ENCODE measurements at regions not wholly inside any gene's neighbourhood (a gene's known extent, or its start where the extent isn't known, plus 50 kb on each side); places are given as distances from the start of the nearest gene placed in this dataset.

DNA sequence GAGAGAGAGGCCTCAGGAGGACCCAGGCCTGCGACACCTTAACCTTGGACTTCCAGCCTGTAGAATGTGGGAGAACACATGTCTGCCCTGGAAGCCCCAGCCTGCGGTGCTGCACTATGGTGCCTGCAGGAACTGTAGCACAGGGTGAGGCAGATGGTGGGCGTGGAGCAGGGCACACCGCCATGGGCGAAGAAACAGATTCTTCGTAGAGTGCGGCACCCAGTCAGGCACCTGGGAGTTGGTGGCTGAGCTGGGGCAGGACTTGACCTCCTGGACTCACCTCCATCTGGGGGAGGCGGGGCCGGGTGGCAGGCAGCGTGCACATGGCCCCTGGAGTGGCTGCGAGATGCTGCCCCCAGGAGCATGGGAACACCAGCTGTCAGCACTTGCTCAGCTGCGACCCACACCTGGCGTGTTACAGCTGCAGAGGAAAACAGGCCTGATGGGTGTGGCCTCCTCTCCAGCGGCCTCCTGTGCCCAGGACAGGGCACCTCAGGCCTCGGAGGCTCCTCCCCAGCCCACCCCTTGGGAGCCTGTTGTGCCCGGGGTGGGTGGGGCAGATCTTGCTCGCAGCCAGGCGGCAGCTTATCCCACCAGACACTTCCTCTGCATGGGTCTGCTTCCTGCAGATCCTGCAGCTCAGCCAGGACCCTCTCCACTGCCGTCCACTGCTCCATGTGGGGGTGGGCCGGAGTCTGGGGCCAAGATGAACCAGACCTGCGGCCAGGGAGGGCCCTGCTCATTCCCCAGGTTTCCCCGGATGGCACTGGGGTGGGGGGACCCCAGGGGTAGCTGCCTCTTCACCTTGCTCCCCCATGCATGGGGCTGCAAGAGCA is 80.4 kb downstream of the MYEOV start:
- Histone ChIP-seq H3K9me3 (ENCODE audit: control insufficient read depth in 2 of 2, low read length in 2 of 2) (no peaks in the 10 kb centered on the region), H3K27ac (ENCODE audit: low read length) (no peak overlapping the region), H3K4me3 (ENCODE audit: low read length in 2 of 2) (no peak overlapping the region), H3K9ac (ENCODE audit: low read length in 2 of 2) (no peak overlapping the region), H3K27me3 (ENCODE audit: control insufficient read depth in 1 of 2, insufficient read depth in 2 of 2, low read length in 2 of 2) (peaks cover 0 to 2% of the 10 kb centered on the region in 2 donors), H3K36me3 (ENCODE audit: control insufficient read depth in 2 of 2, insufficient read depth in 2 of 2, low read length in 2 of 2) (no peaks in the 10 kb centered on the region), H3K4me1 (ENCODE audit: control insufficient read depth, insufficient read depth, low read length) (no peaks in the 10 kb centered on the region)

DNA sequence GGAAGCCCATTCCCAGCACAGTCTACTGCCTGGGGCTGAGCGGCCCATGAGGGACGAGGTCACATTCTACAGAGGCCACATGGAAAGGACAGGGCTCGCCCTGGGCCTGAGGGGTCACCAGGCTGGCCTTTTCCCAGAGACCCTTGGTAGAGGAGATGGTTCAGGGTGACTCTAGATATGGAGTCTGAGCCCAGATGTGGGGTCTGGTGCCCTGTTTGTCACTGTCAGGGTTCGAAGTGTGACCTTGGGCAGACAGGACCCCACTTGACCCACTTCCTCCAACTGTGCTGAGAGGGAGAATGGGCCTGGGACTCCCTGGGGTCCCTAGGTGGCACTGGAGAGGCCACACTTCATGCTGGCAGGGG is 81.0 kb downstream of the MYEOV start:
- no peaks in the 10 kb centered on the region for H3K4me1 ChIP-seq (ENCODE audit: control insufficient read depth, insufficient read depth, low read length)
- no peaks in the 10 kb centered on the region for H3K9me3 ChIP-seq (ENCODE audit: control insufficient read depth in 2 of 2, low read length in 2 of 2)
- no peaks in the 10 kb centered on the region for H3K36me3 ChIP-seq (ENCODE audit: control insufficient read depth in 2 of 2, insufficient read depth in 2 of 2, low read length in 2 of 2)
- no peak overlapping the region for H3K9ac ChIP-seq (ENCODE audit: low read length in 2 of 2)
- H3K27me3 ChIP-seq (ENCODE audit: control insufficient read depth in 1 of 2, insufficient read depth in 2 of 2, low read length in 2 of 2): peaks cover 0 to 2% of the 10 kb centered on the region in 2 donors
- H3K4me3 ChIP-seq (ENCODE audit: low read length in 2 of 2): no peak overlapping the region
- H3K27ac ChIP-seq (ENCODE audit: low read length): no peak overlapping the region

GRCh38 chr11:69375316-69376154 is 81.6 kb downstream of the MYEOV start:
- H3K4me1 ChIP-seq (ENCODE audit: control insufficient read depth, insufficient read depth, low read length): no peaks in the 10 kb centered on the region
- H3K27ac ChIP-seq (ENCODE audit: low read length): no peak overlapping the region
- H3K9ac ChIP-seq (ENCODE audit: low read length in 2 of 2): no peak overlapping the region
- H3K9me3 ChIP-seq (ENCODE audit: control insufficient read depth in 2 of 2, low read length in 2 of 2): no peaks in the 10 kb centered on the region
- peaks cover 0 to 2% of the 10 kb centered on the region in 2 donors for H3K27me3 ChIP-seq (ENCODE audit: control insufficient read depth in 1 of 2, insufficient read depth in 2 of 2, low read length in 2 of 2)
- no peak overlapping the region for H3K4me3 ChIP-seq (ENCODE audit: low read length in 2 of 2)
- H3K36me3 ChIP-seq (ENCODE audit: control insufficient read depth in 2 of 2, insufficient read depth in 2 of 2, low read length in 2 of 2): no peaks in the 10 kb centered on the region

DNA sequence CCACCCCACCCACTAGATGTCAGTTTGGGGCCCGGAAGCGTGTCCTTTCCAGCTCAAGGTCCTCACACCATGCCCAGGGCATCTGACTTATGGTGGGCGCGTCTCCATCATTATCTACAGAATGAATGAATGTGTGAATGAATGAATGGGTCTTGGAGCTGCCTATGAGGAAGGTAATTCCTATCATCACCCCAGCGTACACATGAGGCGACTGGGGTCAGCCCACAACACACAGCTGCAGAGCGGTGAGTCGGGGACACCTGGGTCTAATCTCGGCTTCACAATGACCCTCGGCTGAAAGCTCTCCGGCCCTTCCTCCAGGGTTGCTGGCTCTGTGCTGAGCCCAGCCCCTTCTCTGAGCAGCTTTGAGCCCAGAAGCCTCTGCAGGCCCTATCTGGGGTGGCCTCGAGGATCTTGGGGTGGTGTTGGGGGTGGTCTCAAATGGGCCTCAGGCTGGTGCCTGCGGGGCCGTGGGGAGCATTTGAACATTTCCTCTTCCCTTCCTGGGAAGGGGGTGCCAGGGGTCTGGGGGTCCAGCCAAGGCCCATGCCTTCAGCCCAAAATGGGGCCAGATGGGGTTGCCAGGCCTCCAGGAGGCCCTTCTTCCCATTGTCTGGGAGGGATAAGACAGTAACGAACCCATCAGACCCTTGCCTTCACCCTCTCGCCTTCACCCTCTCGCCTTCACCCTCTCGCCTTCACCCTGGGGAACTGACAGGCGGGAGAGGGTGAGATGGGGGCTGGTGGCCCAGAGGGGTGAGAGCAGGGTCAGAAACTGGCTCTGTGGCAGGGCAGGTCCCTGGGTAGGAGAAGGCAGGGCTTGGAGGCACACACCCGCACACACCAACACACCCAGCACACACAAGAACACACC is 82.4 kb downstream of the MYEOV start:
- H3K27me3 ChIP-seq (ENCODE audit: control insufficient read depth in 1 of 2, insufficient read depth in 2 of 2, low read length in 2 of 2): peaks cover 0 to 2% of the 10 kb centered on the region in 2 donors

DNA sequence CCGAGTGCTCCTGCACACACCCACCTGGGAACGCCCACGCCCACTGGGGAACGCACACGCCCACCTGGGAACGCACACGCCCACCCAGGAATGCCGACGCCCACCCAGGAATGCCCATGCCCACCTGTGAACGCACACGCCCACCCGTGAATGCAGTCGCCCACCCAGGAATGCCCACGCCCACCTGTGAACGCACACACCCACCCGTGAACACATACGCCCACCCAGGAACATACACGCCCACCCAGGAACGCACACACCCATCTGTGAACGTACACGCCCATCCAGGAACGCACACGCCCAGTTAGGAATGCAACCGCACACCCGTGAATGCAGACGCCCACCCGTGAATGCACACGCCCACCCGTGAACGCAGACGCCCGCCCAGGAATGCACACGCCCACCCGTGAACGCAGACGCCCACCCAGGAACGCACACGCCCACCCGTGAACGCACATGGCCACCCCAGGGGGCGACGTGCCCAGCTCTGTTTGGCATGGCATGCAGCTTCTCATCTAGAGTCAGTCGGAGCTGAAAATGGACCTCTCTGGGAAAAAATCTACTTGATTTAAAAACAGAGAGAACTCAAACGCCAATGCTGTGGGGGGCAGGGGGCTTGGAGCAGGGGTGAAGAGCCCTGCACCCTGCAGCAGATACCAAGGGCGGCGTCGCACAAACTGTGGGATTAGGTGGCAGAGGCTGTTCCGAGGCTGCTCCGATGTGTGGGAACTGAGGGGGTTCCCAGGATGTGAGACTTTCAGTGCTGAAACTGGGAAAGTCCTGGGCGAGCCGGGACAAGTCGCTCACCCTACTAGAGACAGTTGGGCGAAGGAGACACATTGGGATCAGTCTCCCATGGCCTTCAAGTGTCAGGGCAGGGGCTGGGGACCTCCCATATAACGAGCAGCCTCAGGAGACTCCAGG is 83.3 kb downstream of the MYEOV start:
- Histone ChIP-seq H3K9me3 (ENCODE audit: control insufficient read depth in 2 of 2, low read length in 2 of 2) (no peaks in the 10 kb centered on the region), H3K36me3 (ENCODE audit: control insufficient read depth in 2 of 2, insufficient read depth in 2 of 2, low read length in 2 of 2) (no peaks in the 10 kb centered on the region), H3K27ac (ENCODE audit: low read length) (no peak overlapping the region), H3K27me3 (ENCODE audit: control insufficient read depth in 1 of 2, insufficient read depth in 2 of 2, low read length in 2 of 2) (no peaks in the 10 kb centered on the region), H3K4me3 (ENCODE audit: low read length in 2 of 2) (no peak overlapping the region), H3K4me1 (ENCODE audit: control insufficient read depth, insufficient read depth, low read length) (no peaks in the 10 kb centered on the region), H3K9ac (ENCODE audit: low read length in 2 of 2) (no peak overlapping the region)

More for the DNA sequence above, 82.4 kb downstream of the MYEOV start:
- H3K36me3 ChIP-seq (ENCODE audit: control insufficient read depth in 2 of 2, insufficient read depth in 2 of 2, low read length in 2 of 2): no peaks in the 10 kb centered on the region
- no peak overlapping the region for H3K4me3 ChIP-seq (ENCODE audit: low read length in 2 of 2)
- no peak overlapping the region for H3K9ac ChIP-seq (ENCODE audit: low read length in 2 of 2)
- no peaks in the 10 kb centered on the region for H3K9me3 ChIP-seq (ENCODE audit: control insufficient read depth in 2 of 2, low read length in 2 of 2)
- no peaks in the 10 kb centered on the region for H3K4me1 ChIP-seq (ENCODE audit: control insufficient read depth, insufficient read depth, low read length)
- H3K27ac ChIP-seq (ENCODE audit: low read length): no peak overlapping the region

GRCh38 chr11:69377953-69378302 is 84.0 kb downstream of the MYEOV start:
- Histone ChIP-seq H3K27me3 (ENCODE audit: control insufficient read depth in 1 of 2, insufficient read depth in 2 of 2, low read length in 2 of 2) (no peaks in the 10 kb centered on the region), H3K36me3 (ENCODE audit: control insufficient read depth in 2 of 2, insufficient read depth in 2 of 2, low read length in 2 of 2) (no peaks in the 10 kb centered on the region), H3K9ac (ENCODE audit: low read length in 2 of 2) (no peak overlapping the region), H3K4me3 (ENCODE audit: low read length in 2 of 2) (no peak overlapping the region), H3K9me3 (ENCODE audit: control insufficient read depth in 2 of 2, low read length in 2 of 2) (no peaks in the 10 kb centered on the region), H3K4me1 (ENCODE audit: control insufficient read depth, insufficient read depth, low read length) (no peaks in the 10 kb centered on the region), H3K27ac (ENCODE audit: low read length) (no peak overlapping the region)

DNA sequence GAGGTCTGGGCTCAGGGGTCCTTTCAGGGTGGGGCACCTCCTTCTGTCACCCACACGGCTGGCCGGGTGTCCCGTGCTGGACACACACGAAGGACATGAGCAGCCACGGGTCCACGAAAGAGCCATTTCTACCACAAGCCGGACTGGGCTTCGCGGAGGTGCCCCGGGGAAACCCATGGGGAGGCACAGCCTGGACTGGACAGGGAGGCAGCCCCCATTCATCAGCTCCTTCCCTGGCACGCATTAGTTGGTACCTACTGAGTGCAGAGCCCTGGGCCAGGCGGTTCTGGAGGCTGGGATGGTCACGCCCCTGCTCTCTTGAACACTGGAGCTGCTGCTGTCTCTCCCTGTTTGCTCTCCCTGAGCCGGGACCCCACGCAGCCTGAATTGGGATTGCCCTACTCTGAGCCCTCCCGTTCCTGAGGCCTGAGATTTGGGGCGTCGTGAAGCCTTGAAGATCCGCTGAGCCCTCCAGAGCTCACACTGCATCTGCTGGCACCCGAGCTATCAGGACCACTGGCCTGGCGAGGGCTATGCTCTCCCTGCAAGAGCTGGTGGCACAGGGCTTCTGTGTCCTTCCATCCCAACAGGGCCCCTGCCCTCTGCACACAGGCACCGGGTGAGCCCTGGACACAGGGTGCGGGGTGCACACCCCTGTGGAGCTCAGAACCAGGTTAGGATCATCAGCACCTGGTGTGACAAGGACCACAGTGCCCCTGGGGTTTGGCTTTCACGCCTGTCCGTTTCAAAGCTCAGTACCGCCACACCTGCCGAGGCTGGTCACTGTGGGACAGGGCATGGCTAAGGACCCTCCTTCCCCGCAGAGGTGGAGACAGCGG is 84.6 kb downstream of the MYEOV start:
- no peak overlapping the region for H3K4me3 ChIP-seq (ENCODE audit: low read length in 2 of 2)
- no peaks in the 10 kb centered on the region for H3K9me3 ChIP-seq (ENCODE audit: control insufficient read depth in 2 of 2, low read length in 2 of 2)
- no peaks in the 10 kb centered on the region for H3K4me1 ChIP-seq (ENCODE audit: control insufficient read depth, insufficient read depth, low read length)
- no peaks in the 10 kb centered on the region for H3K27me3 ChIP-seq (ENCODE audit: control insufficient read depth in 1 of 2, insufficient read depth in 2 of 2, low read length in 2 of 2)
- no peaks in the 10 kb centered on the region for H3K36me3 ChIP-seq (ENCODE audit: control insufficient read depth in 2 of 2, insufficient read depth in 2 of 2, low read length in 2 of 2)
- no peak overlapping the region for H3K27ac ChIP-seq (ENCODE audit: low read length)
- H3K9ac ChIP-seq (ENCODE audit: low read length in 2 of 2): no peak overlapping the region

DNA sequence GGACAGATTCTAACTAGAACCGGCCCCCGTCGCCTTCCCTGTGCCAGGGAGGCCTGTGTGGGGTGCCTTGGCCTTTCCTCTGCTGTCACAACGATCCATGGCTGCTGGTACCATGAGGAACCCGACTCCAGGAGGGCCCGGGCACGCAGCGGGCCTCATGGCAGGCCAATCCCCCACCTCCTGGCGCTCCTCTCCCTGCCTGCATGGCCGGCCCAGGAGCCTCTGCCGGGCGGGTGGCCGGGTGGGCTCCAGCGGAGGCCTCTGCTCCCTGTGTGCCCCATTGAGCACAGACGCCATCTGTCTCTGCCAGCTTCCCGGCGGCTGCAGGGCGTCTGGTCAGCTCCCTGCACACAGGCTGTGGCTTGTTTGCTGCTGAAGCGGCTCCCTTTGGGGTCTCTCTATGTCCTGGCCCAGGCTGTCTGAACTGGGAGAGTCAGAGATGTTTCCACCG is 86.5 kb downstream of the MYEOV start:
- Histone ChIP-seq H3K27me3 (ENCODE audit: control insufficient read depth in 1 of 2, insufficient read depth in 2 of 2, low read length in 2 of 2) (no peaks in the 10 kb centered on the region), H3K9me3 (ENCODE audit: control insufficient read depth in 2 of 2, low read length in 2 of 2) (no peaks in the 10 kb centered on the region), H3K27ac (ENCODE audit: low read length) (no peak overlapping the region), H3K4me3 (ENCODE audit: low read length in 2 of 2) (no peak overlapping the region), H3K4me1 (ENCODE audit: control insufficient read depth, insufficient read depth, low read length) (no peaks in the 10 kb centered on the region), H3K9ac (ENCODE audit: low read length in 2 of 2) (no peak overlapping the region), H3K36me3 (ENCODE audit: control insufficient read depth in 2 of 2, insufficient read depth in 2 of 2, low read length in 2 of 2) (no peaks in the 10 kb centered on the region)

DNA sequence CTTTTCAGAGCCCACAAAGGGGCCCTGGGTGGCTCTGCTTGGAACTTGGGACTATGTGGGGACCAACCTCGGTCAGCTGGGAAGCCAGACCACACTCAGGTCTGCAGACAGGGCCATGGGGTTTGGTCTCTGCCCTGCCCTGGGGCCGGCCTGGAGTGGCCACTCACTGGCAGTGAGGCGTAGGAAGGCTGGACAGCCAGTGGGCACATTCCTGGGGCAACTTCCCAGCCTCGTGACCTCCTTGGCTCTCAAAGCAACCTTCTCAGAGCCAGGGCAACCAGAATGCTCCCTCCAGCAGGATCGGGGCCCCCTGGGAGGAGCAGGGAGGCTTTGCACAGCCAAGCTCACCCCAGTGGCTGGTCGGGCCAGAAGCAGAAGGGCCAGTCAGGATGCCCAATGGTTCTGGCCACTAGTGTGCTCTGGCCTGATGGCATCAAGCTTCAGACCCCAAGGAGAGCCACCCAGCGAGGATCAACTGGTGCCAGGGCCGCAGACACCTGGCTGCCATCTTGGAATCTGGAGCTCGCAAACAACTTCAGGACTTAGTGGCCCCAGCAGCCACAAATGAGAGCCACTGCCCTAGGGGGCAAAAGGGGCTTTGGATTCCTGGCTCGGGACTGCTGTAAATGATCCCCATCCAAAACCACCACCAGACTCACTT is 87.1 kb downstream of the MYEOV start:
- Histone ChIP-seq H3K4me3 (ENCODE audit: low read length in 2 of 2) (no peak overlapping the region), H3K9me3 (ENCODE audit: control insufficient read depth in 2 of 2, low read length in 2 of 2) (no peaks in the 10 kb centered on the region), H3K27ac (ENCODE audit: low read length) (no peak overlapping the region), H3K36me3 (ENCODE audit: control insufficient read depth in 2 of 2, insufficient read depth in 2 of 2, low read length in 2 of 2) (no peaks in the 10 kb centered on the region), H3K27me3 (ENCODE audit: control insufficient read depth in 1 of 2, insufficient read depth in 2 of 2, low read length in 2 of 2) (no peaks in the 10 kb centered on the region), H3K4me1 (ENCODE audit: control insufficient read depth, insufficient read depth, low read length) (no peaks in the 10 kb centered on the region), H3K9ac (ENCODE audit: low read length in 2 of 2) (no peak overlapping the region)
